NCI-H187 (cell line): ENCODE measurements at regions not wholly inside any gene's neighbourhood (a gene's known extent, or its start where the extent isn't known, plus 50 kb on each side); places are given as distances from the start of the nearest gene placed in this dataset.
"Not testable (repeated sequence)": the region's sequence is repeated elsewhere in the genome, so short reads cannot be mapped to it uniquely, and the experiment has no call there.

Experiments
- DNase-seq, 2 experiments: peaks; one replicate each; lab custom pipeline; 2025; lab: John Stamatoyannopoulos, UW

DNA sequence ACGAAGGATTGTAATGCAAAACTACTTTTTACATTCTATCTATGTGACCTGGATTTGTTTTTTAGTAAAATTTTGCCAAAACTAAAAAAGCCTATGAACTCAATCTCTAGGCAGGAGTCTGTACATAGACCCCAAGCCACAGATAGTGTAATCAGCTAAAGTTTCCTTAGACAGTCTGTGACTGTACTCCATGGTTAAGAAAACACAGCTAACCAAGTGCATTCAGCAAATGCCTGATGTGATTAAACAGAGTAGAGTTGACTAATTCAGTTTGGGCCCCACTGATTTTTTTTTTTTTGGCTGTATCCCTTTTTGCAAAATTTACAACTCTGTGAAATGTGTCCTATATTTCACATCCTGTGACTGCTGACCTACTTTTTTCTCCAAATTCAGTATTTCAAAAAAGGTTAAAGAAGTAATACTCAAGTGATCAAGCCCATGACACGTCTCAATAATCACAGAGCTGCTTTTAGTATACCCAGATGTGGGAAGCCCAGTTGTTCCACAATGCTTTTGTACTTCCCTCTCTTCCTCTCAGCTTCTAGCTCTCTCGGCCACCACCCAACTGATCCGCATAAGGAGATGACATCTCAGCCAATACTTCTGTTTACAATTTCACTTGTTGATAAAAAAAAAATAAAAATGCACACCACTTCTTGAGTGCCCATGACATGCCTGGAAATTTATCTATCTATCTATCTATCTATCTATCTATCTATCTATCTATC lies 108.8 kb upstream of the TBX18 start:
- no peak for DNase-seq

DNA sequence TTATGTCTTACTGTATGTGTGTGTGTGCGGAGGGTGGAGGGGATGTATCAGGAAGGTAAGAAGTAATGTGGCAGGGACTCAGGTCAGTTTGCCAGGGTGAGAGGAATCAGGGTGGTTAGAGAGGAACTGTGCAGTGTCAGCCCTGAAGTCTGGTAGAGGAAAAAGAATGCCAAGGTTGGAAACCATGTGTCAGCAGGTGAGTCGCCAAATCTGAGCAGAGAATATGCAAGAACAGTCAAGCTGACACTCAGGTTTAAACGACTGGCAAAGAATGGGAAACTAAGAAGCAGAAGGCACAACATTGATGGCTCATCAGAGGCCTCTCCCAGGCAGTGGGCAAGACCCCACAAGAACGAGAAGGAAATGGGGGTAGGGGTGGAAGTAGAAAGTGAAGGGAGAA lies 107.5 kb upstream of the TBX18 start:
- no peak for DNase-seq

DNA sequence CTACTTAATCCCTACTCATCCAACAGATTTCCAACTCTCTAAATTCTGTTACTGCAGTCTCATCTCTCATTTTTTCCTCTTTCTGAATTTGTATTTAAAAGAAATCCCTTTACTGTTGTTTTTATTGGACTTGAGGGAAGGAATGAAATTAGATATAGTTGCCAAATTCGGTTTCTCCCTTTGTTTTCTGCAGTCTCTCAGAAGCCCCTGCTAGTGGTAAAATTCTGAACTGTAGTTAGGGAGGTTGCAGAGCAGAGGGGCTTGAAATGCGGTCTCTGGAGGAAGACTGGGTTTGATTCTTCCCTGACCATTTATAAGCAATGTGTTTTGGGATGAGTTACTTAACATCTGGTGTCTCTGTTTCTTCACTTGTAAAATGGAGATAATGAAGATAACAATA lies 106.3 kb upstream of the TBX18 start:
- DNase-seq: no peak

DNA sequence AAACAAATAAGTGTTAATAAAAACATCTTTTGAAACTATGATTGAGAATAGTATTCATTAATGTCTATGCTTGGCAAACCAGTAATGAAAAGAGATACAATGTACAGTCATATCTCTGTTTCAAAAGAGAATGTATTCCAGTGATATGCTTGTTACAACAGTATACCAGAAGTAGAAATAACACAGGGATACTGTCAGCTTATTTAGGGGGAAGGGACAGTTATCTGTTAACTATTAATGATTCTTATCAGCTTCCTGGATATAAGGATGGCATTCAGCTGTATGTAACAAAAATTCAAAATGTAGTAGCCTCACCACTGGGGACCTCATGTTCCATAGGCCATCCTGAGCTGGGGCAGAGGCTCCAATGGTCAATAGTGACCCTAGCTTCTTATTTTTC lies 103.8 kb upstream of the TBX18 start:
- DNase-seq: no peak

DNA sequence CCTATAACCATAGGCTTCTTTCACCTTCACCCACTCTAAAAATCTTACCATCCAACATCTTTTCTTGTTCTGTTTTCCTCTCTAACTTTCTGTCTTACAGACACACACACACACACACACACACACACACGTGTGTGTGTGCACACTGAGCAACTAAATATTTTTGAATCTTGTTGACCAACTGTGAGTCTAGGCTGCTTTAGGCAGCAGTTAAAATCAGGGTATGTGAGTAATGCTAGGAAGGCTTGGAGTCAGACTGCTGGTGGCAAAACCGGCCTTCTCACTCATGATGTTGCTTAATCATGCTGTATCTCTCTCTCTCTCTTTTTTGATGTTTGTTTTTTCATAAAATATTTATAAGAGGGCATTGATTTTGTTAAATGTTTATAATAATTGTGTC lies 103.1 kb upstream of the TBX18 start:
- no peak for DNase-seq

DNA sequence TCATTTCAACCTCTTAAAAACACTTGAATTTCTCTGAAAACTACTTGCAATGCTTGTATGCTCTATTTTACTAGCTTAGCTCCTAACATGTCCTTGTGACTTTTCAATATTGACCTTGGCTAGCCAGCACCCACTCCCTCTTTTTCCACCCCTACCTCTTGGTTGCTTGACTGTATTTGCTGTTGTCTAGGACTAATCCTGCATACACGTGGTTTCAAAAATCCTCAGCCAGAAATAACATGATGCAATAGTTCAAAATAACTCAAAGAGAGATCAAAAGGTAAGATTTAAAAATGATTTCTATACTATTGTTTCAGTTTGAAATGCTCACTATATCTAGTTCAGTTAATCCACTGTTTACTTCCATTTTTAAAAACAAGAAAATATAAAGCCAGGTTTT lies 102.3 kb upstream of the TBX18 start:
- no peak for DNase-seq

DNA sequence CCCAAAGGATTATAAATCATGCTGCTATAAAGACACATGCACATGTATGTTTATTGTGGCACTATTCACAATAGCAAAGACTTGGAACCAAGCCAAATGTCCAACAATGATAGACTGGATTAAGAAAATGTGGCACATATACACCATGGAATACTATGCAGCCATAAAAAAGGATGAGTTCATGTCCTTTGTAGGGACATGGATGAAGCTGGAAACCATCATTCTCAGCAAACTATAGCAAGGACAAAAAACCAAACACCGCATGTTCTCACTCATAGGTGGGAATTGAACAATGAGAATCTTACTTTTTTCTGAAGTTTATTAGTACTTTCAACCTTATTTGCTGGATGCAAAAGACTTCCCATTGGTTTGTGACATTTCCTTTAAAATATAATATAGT lies 101.0 kb upstream of the TBX18 start:
- not testable (repeated sequence) for DNase-seq

DNA sequence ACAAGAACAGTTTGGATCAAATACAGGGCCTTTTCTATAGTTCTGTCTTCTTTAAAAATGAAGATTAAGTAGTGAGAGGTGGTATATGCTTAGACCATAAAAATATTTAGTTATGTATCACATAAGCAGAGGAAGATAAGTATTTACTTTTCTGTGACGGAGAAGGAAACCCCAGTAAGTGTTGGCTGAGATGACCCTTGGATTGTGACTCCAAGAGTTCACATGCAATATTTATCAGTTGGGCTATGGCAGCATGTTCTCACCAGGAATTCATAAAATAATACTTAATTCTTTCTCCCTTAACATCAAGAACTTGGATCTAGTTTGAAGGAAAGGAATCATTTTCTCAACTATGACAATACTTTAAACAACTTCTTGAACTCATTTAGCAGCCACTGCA lies 98.4 kb upstream of the TBX18 start:
- no peak for DNase-seq

DNA sequence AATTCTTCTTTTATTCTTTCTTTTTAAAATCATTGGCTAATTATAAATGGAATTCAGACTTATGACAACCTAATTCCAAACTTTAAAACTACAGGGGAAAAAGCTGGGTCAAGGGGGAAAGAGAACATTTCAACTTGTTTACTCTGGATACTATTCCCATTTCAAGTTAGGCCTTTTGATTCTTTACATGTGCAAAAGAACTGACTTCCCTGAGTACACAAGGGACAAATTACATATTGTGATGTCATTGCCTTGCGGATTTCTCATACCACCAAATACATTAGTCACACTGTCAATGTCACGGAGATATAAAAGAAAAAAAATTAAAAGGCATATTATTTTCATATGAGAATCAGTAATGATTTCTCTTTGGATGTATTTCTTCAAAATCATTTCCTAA lies 96.5 kb upstream of the TBX18 start:
- DNase-seq: no peak

DNA sequence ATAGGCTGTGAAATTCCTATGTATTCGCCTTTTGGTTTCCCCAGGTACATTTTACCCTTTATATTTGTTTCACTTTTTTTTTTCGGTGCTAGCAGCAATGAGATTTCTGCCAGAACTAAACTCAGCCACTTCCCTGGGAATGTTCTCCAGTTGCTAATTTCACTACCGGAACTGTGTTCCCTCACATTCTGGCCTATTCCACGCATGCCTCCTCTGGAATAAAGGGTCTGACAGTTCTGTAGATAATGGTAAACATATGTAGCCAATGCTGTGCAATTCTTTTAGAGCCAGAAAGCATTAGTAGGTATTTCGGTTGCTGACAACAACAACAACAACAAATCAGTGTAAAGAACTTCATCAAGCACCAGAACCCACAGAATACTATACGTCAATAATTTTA lies 96.1 kb upstream of the TBX18 start:
- no peak for DNase-seq

DNA sequence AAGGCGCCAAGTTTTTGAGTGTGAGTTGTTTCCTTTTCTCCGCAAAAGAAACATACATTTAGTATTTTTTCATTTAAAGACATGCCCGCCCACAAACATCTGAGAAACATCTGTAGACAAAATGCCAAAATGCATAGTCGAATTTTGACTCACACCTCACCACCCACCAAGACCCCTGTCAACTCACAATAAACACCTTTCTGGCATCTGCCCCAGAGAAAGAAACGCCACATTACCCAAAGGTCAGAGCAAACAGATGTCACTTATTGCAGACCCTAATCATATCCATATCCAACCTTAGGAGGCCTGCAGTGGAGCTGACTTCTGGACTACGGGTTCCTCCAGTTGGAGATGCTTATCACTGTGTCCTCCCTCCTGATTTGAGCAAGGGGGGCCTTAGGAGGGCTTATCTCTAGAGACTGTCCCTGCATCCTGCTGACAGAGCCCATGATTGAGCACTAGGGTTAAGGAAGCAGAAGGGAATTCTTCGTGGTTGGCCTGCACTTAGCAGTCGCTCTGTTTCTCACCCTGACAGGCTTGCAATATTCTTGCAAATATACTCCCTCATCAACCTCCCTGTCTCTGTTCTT lies 90.5 kb upstream of the TBX18 start:
- no peak for DNase-seq

DNA sequence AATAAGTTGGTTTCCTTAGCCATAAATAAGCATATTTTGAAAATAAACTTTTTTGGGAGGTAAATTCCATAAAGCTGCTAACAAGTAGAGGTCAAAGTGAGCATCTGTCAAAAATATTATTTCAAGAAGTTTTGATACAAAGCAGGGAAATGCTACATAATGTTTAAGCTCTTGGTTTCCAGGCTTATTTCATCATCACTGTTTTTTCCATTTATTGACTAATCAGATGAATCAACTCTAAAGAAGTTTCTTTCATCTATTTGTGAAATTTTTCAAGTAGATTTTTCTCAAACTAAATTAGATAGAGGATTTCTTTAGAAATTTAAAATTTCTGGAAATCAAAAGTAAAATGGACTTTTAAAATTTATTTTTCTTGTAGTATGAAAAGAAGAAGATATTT lies 89.5 kb upstream of the TBX18 start:
- DNase-seq: no peak

DNA sequence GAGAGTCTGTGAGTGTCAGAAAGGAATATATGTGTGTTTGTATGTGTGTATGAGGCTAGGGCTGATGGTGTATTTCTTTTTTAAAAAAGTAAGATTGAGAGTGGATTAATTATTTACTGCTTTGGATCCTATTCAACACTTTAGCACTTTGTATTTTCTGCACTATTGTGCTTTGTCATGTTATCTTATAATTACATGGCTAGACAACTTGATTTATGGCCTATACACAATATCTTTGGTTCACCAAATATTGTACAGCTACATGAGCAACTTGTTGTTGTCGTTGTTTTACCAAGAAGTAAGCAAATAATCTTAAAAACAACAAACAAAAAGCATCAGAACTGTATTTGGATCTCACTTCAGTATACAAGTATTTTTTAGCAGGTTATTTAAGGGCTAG lies 84.6 kb upstream of the TBX18 start:
- no peak for DNase-seq

DNA sequence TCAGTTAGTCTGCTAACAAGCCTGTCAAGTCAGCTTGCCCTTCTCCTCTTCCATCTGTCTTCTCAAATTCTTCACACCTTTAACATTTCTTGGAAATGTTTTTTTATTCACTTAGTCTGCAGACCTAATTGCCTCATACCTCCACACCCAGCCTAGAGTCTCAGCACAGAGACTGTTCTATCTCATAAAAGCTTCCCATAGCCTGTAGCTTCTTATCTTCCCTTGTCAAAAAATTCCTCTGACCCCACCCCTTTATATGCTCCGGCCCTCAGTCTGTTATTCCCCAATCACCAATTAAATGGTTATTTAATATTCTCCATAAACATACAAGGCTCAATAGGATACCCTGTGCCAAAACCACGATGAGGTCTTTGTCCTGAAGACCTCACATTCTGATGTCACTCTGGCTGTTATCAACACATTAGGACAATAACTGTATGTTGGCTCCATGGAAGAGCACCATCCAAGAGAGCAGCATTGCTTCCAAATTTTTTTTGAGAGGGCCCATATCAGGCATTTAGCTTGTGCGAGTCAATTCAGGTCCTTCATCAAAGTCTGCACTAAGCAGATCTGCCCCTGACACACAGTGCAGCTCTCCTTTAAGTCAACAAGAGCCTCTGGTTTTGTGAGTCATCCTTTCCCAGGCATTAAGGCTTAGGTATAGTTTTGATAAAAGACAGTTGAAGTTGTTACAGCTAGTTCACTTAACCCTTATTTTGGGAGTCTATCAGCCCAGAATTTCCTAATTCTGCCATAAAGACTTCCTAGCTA lies 83.2 kb upstream of the TBX18 start:
- no peak for DNase-seq

DNA sequence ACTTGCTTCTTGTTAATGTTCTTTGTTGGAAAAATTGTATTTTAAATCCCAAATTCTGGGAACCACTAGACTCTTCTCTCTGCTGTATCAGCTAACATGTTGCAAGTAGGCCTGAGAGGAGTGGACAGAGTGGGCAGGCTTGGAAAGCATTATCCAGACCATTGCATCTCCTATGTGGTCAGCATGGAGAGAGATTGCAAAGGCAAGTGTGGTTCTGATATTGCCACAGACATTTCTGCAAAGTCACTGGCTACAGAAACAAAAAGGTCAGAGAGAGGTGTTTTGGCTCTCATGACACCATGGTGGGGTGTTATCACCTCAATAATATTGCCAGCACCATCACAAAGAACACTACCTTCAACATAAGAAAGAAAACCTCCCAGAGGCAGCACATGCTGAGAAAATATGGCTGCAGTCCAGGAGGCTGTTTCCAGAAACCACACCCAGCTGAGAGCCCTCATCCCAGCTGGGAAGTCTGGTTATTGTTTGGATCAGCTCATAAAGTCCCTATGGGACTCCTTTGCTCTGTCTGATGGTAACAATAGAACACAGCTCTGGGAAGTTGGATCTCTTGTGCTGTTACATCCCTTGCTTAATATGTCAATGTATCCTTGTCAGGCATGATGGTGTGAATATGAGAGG lies 78.2 kb upstream of the TBX18 start:
- DNase-seq: no peak

DNA sequence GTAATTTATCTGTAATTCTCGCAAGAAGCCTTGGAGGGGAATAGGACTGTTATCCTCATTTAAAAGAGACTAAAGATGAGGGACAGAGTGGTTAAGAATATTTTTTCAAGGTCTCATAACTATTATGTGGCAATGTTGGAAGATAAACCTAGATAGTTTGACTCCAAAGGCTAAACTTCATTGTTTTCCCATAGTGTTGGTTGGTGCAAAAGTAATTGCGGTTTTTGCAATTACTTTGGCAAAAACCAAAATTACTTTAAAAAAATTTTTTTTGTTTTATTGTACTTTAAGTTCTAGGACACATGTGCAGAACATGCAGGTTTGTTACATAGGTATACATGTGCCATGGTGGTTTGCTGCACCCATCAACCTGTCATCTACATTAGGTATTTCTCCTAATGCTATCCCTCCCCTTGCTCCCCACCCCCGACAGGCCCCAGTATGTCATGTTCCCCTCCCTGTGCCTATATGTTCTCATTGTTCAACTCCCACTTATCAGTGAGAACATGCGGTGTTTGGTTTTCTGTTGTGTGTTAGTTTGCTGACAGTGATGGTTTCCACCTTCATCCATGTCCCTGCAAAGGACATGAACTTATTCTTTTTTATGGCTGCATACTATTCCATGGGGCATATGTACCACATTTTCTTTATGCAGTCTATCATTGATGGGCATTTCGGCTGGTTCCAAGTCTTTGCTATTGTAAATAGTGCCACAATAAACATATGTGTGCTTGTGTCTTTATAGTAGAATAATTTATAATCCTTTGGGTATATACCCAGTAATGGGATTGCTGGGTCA lies 72.9 kb upstream of the TBX18 start:
- DNase-seq: not testable (repeated sequence)

DNA sequence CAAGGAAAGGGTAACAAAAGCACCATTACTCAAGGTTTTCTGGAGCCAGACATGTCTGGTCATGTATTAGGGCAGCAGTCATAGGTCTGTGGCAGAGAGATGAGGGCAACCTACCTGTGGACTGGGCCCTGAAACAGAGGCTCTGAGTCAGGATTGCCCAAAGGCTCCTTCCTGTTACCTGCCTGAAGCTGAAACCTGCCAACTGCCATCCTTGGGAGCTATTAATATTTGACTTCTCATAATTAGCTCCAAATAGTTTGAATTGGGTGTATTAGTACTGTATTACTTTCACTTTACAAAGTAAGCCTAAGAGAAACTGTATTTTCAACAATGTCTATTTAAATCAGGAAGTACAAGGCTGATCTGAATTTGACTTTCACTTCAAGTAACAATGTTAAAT lies 72.0 kb upstream of the TBX18 start:
- no peak for DNase-seq

DNA sequence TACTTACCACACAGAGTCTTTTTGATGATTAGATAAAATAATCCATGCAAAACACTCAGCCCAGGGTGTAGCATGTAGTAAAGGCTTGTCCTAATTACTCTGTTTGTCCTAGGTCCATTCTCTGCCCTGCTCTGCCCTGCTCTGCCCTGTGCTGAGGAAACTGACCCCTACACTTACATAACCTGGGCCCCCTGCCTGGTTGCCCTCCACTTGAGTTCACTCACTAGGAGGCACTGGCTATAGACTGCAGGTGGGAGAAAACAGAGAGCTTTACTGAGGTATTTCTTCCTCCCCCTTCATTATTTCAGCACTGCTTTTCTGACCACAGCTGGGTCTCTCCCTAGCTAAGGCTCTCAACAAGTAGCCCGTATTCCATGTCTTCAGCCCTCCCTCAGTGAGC lies 70.9 kb upstream of the TBX18 start:
- DNase-seq: no peak

DNA sequence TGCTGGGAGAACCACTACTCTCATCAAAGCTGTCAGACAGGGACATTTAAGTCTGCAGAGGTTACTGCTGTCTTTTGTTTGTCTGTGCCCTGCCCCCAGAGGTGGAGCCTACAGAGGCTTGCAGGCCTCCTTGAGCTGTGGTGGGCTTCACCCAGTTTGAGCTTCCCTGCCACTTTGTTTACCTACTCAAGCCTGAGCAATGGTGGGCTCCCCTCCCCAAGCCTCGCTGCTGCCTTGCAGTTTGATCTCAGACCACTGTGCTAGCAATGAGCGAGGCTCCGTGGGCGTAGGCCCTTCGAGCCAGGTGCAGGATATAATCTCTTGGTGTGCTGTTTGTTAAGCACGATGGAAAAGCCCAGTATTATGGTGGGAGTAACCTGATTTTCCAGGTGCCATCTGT lies 67.5 kb upstream of the TBX18 start:
- DNase-seq: not testable (repeated sequence)

DNA sequence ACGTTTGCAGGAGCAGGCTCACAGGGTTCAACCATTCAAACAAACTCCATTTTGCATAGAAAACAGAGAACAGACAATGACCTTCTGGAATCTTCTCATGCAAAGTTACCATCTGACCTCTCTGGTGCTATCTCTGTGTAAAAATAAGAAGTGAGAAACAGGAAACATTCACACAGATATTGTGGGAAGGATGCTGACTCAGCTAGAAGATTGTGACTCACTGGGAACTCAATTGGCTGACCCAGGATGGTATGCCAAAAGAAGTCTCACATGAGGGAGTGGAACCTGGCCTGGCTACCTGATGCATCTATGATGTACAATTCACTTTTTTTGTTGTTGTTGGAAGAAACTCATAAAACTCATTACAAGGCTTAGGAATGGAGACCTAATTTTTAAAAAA lies 61.1 kb upstream of the TBX18 start:
- no peak for DNase-seq

DNA sequence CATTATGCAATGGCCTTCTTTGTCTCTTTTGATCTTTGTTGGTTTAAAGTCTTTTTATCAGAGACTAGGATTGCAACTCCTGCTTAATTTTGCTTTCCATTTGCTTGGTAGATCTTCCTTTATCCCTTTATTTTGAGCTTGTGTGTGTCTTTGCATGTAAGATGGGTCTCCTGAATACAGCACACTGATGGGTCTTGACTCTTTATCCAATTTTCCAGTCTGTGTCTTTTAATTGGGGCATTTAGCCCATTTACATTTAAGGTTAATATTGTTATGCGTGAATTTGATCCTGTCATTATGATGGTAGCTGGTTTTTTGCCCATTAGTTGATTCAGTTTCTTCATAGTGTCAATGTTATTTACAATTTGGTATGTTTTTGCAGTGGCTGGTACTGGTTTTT lies 56.9 kb upstream of the TBX18 start:
- not testable (repeated sequence) for DNase-seq

DNA sequence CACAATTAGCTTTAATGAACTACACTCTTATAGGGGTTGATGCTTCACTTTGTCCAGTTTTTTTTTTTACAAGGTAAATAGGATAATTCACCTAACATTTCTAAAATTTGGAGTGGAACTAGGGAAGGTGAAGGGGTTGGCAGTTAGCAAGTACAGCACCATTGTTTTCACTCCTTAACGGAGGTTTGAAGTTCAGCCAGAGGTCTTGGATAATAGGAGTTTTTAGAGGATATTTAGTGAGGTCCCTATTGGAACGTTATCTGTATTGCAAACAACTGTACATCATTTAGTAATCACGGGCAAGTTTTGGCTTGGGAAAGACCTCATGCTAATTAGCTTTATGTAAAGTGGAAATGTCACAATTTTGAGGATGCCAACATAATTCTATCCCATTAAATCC lies 52.3 kb upstream of the TBX18 start:
- DNase-seq: no peak
